ENCODE measurements at regions not wholly inside any gene's neighbourhood (a gene's known extent, or its start where the extent isn't known, plus 50 kb on each side); places are given as distances from the start of the nearest gene placed in this dataset.

GRCh38 chr13:27371932-27372331, 52.5 kb upstream of the GTF3A start:
- no peaks in the 10 kb centered on the region for H3K27me3 ChIP-seq (replicated peaks; ENCODE audit: control insufficient read depth, insufficient read depth, low read length)
- no peaks in the 10 kb centered on the region for H3K36me3 ChIP-seq (ENCODE audit: control insufficient read depth, insufficient read depth, low read length)
- H3K4me3 ChIP-seq (replicated peaks; ENCODE audit: low read depth, low read length): no peak overlapping the region
- TF ChIP-seq, protein P1, sequence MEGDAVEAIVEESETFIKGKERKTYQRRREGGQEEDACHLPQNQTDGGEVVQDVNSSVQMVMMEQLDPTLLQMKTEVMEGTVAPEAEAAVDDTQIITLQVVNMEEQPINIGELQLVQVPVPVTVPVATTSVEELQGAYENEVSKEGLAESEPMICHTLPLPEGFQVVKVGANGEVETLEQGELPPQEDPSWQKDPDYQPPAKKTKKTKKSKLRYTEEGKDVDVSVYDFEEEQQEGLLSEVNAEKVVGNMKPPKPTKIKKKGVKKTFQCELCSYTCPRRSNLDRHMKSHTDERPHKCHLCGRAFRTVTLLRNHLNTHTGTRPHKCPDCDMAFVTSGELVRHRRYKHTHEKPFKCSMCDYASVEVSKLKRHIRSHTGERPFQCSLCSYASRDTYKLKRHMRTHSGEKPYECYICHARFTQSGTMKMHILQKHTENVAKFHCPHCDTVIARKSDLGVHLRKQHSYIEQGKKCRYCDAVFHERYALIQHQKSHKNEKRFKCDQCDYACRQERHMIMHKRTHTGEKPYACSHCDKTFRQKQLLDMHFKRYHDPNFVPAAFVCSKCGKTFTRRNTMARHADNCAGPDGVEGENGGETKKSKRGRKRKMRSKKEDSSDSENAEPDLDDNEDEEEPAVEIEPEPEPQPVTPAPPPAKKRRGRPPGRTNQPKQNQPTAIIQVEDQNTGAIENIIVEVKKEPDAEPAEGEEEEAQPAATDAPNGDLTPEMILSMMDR (IDR thresholded peaks at IDR 0.05; ENCODE audit: insufficient read depth, low read length, poor library complexity, severe bottlenecking): no peak
- no peak for DNase-seq (ENCODE audit: extremely low read depth, insufficient read length)

- H3K27me3 ChIP-seq (replicated peaks; ENCODE audit: control insufficient read depth, insufficient read depth, low read length): no peaks in the 10 kb centered on the region
- DNase-seq (ENCODE audit: extremely low read depth, insufficient read length): no peak
- no peak overlapping the region for H3K4me3 ChIP-seq (replicated peaks; ENCODE audit: low read depth, low read length)
- H3K36me3 ChIP-seq (ENCODE audit: control insufficient read depth, insufficient read depth, low read length): no peaks in the 10 kb centered on the region
- TF ChIP-seq, protein P1 (IDR thresholded peaks at IDR 0.05; ENCODE audit: insufficient read depth, low read length, poor library complexity, severe bottlenecking): no peak
Measured at GRCh38 chr13:27372896-27373295, 51.5 kb upstream of the GTF3A start.

GRCh38 chr13:27374126-27374613, 50.2 kb upstream of the GTF3A start:
- Histone ChIP-seq H3K27me3 (replicated peaks; ENCODE audit: control insufficient read depth, insufficient read depth, low read length) (no peaks in the 10 kb centered on the region), H3K4me3 (replicated peaks; ENCODE audit: low read depth, low read length) (no peak overlapping the region), H3K36me3 (ENCODE audit: control insufficient read depth, insufficient read depth, low read length) (no peaks in the 10 kb centered on the region)
- TF ChIP-seq, protein P1 (IDR thresholded peaks at IDR 0.05; ENCODE audit: insufficient read depth, low read length, poor library complexity, severe bottlenecking): no peak
- DNase-seq (ENCODE audit: extremely low read depth, insufficient read length): no peak

All from GM06990 (cell line).